ENCODE measurements at regions not wholly inside any gene's neighbourhood (a gene's known extent, or its start where the extent isn't known, plus 50 kb on each side); places are given as distances from the start of the nearest gene placed in this dataset.

GRCh38 chr6:80537118-80537972 lies 430.9 kb downstream of the BCKDHB start:
- TF ChIP-seq TAF1 (IDR thresholded peaks at IDR 0.05; ENCODE audit: low read depth, low read length): no peak
- TF ChIP-seq SPI1 (IDR thresholded peaks at IDR 0.05; ENCODE audit: low read depth, low read length): no peak
- no peak for TF ChIP-seq POLR2AphosphoS5 (IDR thresholded peaks at IDR 0.05; ENCODE audit: low read depth, low read length)
- TF ChIP-seq POLR2A (IDR thresholded peaks at IDR 0.05; ENCODE audit: low read depth, low read length): no peak
- no peak for TF ChIP-seq PAX5 (IDR thresholded peaks at IDR 0.05; ENCODE audit: insufficient read depth, low read length, severe bottlenecking)
- no peak for TF ChIP-seq POU2F2 (IDR thresholded peaks at IDR 0.05; ENCODE audit: low read depth, low read length)
- DNase-seq (ENCODE audit: insufficient read length, low spot score) (no peak), FAIRE-seq (peak; percentile 20)

- DNase-seq (ENCODE audit: insufficient read length, low spot score): no peak
- TF ChIP-seq POLR2A (IDR thresholded peaks at IDR 0.05; ENCODE audit: low read depth, low read length) (no peak), SPI1 (IDR thresholded peaks at IDR 0.05; ENCODE audit: low read depth, low read length) (no peak), PAX5 (IDR thresholded peaks at IDR 0.05; ENCODE audit: insufficient read depth, low read length, severe bottlenecking) (no peak), POLR2AphosphoS5 (IDR thresholded peaks at IDR 0.05; ENCODE audit: low read depth, low read length) (no peak), TAF1 (IDR thresholded peaks at IDR 0.05; ENCODE audit: low read depth, low read length) (no peak), POU2F2 (IDR thresholded peaks at IDR 0.05; ENCODE audit: low read depth, low read length) (no peak)
- no peak for FAIRE-seq
These were observed 429.6 kb downstream of the BCKDHB start for GRCh38 chr6:80535914-80536565.

GRCh38 chr6:80531681-80532619 lies 425.5 kb downstream of the BCKDHB start:
- FAIRE-seq (no peak), DNase-seq (ENCODE audit: insufficient read length, low spot score) (no peak)
- TF ChIP-seq POLR2AphosphoS5 (IDR thresholded peaks at IDR 0.05; ENCODE audit: low read depth, low read length): no peak
- TF ChIP-seq POU2F2 (IDR thresholded peaks at IDR 0.05; ENCODE audit: low read depth, low read length): no peak
- TF ChIP-seq TAF1 (IDR thresholded peaks at IDR 0.05; ENCODE audit: low read depth, low read length): no peak
- TF ChIP-seq POLR2A (IDR thresholded peaks at IDR 0.05; ENCODE audit: low read depth, low read length): no peak
- no peak for TF ChIP-seq PAX5 (IDR thresholded peaks at IDR 0.05; ENCODE audit: insufficient read depth, low read length, severe bottlenecking)
- no peak for TF ChIP-seq SPI1 (IDR thresholded peaks at IDR 0.05; ENCODE audit: low read depth, low read length)

- TF ChIP-seq POLR2A (IDR thresholded peaks at IDR 0.05; ENCODE audit: low read depth, low read length): no peak
- no peak for TF ChIP-seq SPI1 (IDR thresholded peaks at IDR 0.05; ENCODE audit: low read depth, low read length)
- TF ChIP-seq POLR2AphosphoS5 (IDR thresholded peaks at IDR 0.05; ENCODE audit: low read depth, low read length): no peak
- DNase-seq (ENCODE audit: insufficient read length, low spot score): no peak
- FAIRE-seq: no peak
These were observed 423.6 kb downstream of the BCKDHB start for GRCh38 chr6:80530103-80530502.

GRCh38 chr6:80528115-80528514 lies 421.6 kb downstream of the BCKDHB start:
- FAIRE-seq (no peak), DNase-seq (ENCODE audit: insufficient read length, low spot score) (no peak)
- TF ChIP-seq SPI1 (IDR thresholded peaks at IDR 0.05; ENCODE audit: low read depth, low read length) (no peak), POLR2AphosphoS5 (IDR thresholded peaks at IDR 0.05; ENCODE audit: low read depth, low read length) (no peak), POU2F2 (IDR thresholded peaks at IDR 0.05; ENCODE audit: low read depth, low read length) (no peak), POLR2A (IDR thresholded peaks at IDR 0.05; ENCODE audit: low read depth, low read length) (no peak), TAF1 (IDR thresholded peaks at IDR 0.05; ENCODE audit: low read depth, low read length) (no peak), PAX5 (IDR thresholded peaks at IDR 0.05; ENCODE audit: insufficient read depth, low read length, severe bottlenecking) (no peak)

- TF ChIP-seq PAX5 (IDR thresholded peaks at IDR 0.05; ENCODE audit: insufficient read depth, low read length, severe bottlenecking) (no peak), POU2F2 (IDR thresholded peaks at IDR 0.05; ENCODE audit: low read depth, low read length) (no peak), TAF1 (IDR thresholded peaks at IDR 0.05; ENCODE audit: low read depth, low read length) (no peak)
- DNase-seq (ENCODE audit: insufficient read length, low spot score): no peak
- FAIRE-seq: no peak
These were observed 421.1 kb downstream of the BCKDHB start for GRCh38 chr6:80527552-80528052.

GRCh38 chr6:80523531-80523997 lies 417.1 kb downstream of the BCKDHB start:
- FAIRE-seq (no peak), DNase-seq (ENCODE audit: insufficient read length, low spot score) (no peak)
- TF ChIP-seq SPI1 (IDR thresholded peaks at IDR 0.05; ENCODE audit: low read depth, low read length) (no peak), POLR2AphosphoS5 (IDR thresholded peaks at IDR 0.05; ENCODE audit: low read depth, low read length) (no peak), POU2F2 (IDR thresholded peaks at IDR 0.05; ENCODE audit: low read depth, low read length) (no peak), PAX5 (IDR thresholded peaks at IDR 0.05; ENCODE audit: insufficient read depth, low read length, severe bottlenecking) (no peak), POLR2A (IDR thresholded peaks at IDR 0.05; ENCODE audit: low read depth, low read length) (no peak), TAF1 (IDR thresholded peaks at IDR 0.05; ENCODE audit: low read depth, low read length) (no peak)

- no peak for DNase-seq (ENCODE audit: insufficient read length, low spot score)
- no peak for FAIRE-seq
- no peak for TF ChIP-seq TAF1 (IDR thresholded peaks at IDR 0.05; ENCODE audit: low read depth, low read length)
- TF ChIP-seq POLR2A (IDR thresholded peaks at IDR 0.05; ENCODE audit: low read depth, low read length): no peak
- TF ChIP-seq POU2F2 (IDR thresholded peaks at IDR 0.05; ENCODE audit: low read depth, low read length): no peak
- no peak for TF ChIP-seq POLR2AphosphoS5 (IDR thresholded peaks at IDR 0.05; ENCODE audit: low read depth, low read length)
- TF ChIP-seq SPI1 (IDR thresholded peaks at IDR 0.05; ENCODE audit: low read depth, low read length): no peak
- no peak for TF ChIP-seq PAX5 (IDR thresholded peaks at IDR 0.05; ENCODE audit: insufficient read depth, low read length, severe bottlenecking)
These were observed 416.5 kb downstream of the BCKDHB start for GRCh38 chr6:80523010-80523409.

Data from GM12891 (cell line).